NOMO-1 (cell line): ENCODE measurements at regions not wholly inside any gene's neighbourhood (a gene's known extent, or its start where the extent isn't known, plus 50 kb on each side); places are given as distances from the start of the nearest gene placed in this dataset.

Experiments used
- DNase-seq, 2 experiments: peaks; one replicate each; lab custom pipeline; 2025; ENCODE audit not compliant: unreplicated experiment in 2 of 2; lab: John Stamatoyannopoulos, UW

DNA sequence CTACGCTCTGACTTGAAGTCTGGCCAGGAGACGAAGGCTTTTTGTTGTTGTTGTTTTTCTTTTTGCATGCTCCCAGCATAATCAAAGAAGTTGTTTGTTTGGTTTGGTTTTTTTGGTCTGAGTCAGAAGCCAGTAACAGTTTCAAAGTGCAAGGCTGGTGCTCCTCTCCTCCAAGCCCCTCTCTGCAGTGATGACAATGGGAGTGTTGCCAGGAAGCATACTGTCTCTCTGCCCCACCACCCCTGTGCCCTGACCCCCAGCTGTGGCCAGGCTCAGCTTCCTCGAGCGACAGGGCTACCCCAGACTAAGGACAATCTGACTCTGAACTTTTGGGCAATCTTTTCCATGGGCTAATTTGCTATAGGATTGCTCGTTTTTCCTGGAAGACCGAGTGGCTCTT, 173.8 kb upstream of the PITX1 start:
- no peak for DNase-seq

DNA sequence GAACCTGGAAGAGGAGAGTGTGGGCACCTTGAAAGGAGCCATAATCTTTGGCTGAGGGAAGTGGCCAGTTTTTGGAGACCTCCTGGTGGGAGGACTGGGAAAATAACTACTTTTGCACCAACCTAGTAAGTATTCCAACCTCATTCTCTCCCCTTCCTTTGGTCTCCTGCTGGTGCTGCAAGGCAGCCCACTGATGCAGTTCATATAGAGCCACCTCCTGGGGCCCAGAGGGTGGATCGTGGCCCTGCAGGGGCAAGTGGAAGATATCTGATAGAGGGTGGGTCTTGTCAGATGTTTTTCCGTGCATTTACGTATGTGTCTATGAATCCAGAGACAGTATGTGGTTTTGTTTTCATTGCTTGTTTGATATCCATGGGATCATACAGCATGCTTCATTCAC, 172.8 kb upstream of the PITX1 start:
- no peak for DNase-seq

DNA sequence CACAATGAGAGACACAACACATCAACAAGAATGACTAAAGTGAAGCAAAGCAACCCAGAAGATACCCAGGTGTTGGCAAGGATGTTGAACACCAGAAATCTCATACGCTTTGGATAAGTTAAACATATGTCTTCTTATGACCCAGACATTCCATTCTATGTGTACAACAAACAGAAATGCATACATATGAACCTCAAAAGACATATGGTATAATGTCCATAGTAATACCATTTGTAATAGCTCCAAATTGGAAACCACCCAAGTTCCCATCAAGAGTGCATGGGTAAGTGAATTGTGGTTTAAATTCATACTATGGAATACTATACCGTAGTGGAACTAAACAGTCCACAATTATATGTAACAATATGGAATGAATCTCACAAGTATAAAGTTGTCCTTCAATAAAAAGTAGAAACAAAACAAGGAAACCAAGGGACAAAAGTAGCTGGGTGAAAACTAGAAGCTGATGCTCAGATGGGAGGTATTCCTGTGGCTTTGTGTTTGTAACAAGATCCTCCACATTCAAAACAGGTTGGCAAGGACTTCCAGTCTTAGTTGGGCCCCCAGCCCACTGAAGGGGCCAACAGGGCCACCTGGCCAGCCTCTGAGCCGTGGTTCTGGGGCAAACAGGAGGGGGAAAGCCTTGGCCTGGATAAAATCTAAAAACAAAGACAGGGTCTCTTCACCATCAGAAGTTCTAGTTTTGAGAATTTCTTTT, 171.8 kb upstream of the PITX1 start:
- DNase-seq, result no peak

DNA sequence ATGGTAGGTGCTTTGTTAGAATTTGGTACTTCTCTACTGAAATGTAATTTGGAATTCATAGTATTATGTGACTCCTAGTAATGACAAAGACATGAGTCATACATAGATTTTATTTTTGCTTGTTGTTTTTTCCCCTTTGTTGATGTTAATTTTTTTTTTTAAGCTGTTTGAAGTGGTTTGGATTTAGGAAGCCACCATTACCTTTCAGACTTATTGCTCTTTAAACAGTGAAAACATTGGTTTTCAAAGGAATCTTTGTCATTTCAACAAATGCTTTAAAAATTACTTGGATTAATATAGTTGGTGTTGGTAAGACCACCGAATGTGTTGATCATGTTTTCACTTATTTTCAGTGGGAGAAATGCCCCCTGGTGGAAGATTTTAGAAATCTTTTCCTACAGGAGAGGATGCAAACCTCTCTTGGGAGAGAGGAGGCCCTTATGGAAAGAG, 170.1 kb upstream of the PITX1 start:
- no peak for DNase-seq

DNA sequence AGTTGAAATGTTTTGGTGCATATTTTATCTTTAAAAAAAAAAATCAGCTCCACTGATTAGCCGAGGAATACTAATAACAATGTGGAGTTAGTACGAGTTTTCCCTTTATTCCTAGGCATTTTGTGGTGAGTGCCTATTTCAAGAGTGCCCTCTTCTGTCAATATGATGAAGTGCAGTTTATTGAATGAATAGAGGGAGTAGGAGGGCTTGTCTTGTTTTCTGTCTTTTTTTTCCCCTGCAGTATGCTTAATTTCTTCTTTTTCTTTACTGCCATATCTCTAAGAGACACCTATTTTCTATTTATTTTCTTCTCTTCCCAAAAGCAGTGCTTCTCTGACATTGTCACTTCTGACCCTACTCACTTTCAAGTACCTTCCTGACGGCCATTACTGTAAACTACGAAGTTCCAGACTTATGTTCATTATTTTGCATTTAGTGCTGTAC, 169.6 kb upstream of the PITX1 start:
- DNase-seq, result peak in 1 of 2 experiments; percentile 7

DNA sequence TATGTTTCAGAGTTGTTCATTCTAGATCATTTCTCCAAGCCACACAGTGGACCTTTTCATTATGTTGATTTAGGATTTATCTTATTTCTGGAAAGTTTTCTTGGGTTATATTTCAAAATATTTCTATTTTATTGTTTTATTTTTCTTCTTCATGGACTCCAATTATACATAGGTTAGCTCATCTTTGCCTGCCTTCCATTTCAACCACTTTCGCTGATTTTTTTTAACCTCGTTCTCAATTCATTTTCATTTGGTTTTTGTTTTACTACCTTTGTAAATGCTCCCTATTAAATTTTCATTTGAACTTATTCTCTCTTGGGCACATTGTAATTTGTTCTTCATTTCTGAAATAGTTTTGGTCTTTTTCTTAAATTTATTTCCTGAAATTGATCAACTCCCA, 169.0 kb upstream of the PITX1 start:
- DNase-seq, result no peak

DNA sequence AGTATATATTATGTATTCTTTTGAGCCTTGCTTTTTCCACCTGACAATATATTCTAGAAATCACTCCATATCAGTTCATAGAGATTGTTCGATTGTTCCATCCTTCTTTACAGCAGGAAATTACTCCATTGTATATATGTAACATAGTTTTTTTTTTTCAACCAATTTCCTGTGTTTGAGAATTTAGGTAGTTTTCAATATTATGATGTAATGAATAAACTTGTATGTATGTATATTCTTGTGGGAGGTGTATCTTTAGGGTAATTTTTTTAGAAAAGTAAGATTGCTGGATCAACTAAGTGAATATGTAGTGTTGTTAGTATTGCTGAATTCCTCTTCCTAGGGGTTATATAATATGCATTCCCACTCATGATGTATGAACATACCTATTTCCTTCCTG, 165.9 kb upstream of the PITX1 start:
- no peak for DNase-seq

DNA sequence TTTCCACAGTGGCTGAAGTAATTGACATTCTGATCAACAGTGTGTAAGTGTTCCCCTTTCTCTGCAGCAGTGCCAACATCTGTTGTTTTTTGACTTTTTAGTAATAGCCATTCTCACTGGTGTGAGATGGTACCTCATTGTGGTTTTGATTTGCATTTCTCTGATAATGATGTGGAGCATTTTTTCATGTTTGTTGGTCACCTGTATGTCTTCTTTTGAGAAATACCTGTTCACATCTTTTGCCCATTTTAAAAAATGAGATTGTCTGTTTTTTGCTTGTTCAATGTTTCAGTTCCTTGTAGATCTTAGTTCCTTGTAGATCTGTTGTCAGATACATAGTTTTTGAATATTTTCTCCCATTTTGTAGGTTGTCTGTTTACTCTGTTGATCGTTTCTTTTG, 162.5 kb upstream of the PITX1 start:
- no peak for DNase-seq

DNA sequence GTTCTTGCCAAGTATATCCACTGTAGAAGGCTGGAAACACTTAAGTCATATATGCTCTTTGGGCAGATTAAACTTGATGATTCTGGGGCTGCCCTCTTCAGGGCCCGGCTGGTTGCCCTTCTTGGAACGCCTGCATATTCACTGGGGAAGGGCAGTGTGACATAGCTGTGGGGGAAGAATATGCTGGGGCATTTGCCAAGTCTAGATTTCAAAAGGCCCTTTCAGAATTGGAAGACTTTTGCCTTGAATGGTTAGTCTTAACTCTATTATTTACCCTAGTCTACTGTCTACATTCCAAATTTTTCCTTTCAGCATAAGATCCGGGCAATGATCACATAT, 161.2 kb upstream of the PITX1 start:
- no peak for DNase-seq

DNA sequence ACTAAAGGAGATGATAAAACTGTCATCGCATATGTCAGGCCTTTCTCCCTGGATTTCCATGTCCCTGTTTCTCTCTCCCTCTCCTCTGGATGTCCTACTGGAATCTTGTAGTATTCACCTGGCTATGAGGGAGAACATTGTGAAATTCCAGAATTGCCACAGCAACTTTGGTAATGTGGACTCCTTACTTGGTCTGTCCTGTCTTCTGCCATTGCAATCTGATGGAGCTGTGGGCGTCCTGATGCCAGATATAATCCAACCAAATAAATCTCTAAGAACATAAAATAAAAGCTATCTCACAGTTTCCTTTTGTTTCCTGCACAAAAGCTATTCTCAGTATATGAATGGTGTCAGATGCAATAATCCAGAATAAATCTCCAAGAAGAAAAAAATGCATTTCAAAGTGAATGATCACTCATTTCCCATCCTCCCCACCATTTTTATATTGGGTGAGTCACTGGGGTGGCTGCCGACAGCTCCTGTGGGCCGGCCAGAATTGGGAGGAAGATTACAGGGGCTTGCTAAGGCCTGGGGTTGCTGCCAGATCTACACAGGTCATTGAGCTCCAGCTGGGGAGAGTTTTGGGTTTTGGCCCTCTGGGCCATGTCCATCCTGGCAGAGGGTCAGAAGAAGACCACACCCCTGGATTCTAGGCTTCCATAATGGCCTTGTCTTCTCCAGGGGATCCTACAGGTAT, 160.7 kb upstream of the PITX1 start:
- no peak for DNase-seq

DNA sequence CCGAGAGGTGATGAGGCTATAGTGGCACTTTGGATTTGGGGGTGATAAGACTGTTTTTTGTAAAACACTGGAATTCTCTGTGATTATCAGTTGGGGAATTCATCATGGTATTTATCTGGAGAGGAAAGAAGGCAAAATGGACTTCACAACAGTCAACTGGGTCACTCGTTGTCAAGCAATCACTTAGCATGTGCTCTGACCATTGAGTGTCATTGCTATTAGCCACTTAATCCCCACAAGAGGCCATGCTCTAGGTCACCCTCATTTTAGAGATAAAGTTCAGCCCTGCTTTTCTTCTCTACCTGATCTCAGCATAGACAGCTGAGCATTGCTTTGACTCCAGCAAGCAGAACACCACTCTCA, 160.1 kb upstream of the PITX1 start:
- no peak for DNase-seq

DNA sequence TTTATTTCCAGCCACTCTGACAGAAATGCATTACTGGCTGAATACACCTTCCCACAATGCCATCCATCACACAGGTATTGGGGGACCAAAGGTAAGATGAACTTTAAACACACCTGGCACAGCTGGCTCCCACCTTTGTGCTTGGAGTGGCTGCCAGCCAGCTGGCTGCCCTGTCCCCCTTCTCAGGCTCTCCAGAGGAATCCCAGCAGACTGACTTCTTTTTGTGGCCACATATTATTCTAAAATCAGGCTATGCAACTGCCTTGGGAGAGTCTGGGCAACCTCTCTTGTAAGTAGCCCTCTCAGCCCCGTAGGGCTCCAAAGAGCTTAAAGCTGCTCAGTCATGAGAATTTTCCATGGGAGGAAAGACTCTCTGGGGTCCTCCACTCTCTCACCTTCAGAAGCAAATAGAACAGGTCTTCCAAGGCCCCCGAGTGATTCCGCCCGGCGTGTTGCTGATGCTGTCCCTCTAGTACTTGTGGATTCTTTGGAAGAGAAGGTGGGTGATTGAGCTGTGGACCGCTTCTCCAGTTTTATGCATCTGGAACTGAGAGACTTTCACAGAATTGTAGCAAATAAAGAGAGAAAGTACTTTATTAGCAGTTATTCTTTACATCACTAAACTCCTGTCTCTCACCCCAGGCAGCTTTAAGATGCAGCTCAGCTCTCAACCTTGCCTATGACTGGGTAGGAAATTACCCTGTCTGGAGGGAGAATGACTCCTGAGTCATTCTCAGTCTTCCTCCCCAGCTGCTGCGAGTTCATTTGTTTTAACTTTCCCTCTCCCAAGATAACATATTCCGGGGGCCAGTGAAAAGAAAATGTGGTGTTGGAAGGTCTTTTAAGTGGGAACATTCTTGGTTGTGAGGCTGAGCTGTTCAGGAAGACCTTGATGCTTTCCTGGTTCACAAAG, 159.4 kb upstream of the PITX1 start:
- DNase-seq, result no peak

DNA sequence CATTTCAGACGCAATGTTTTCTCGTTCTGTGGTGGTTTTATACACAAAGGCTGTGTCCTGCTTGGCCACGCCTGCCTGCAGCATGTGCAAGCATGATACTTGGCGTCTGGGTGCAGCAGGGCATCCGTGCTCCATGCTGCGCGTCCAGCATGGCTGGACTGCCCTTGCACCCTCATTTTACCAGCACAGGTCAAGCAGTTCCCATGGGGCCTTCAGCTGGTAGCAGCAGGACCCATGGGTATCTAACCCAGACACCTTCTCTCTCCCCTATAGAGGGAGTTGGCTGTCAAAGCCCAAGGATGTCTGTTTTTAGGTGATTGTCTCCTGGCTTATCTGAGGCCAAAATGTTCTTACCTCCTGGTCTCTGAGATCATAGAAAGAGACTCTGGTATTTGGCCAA, 158.3 kb upstream of the PITX1 start:
- no peak for DNase-seq

DNA sequence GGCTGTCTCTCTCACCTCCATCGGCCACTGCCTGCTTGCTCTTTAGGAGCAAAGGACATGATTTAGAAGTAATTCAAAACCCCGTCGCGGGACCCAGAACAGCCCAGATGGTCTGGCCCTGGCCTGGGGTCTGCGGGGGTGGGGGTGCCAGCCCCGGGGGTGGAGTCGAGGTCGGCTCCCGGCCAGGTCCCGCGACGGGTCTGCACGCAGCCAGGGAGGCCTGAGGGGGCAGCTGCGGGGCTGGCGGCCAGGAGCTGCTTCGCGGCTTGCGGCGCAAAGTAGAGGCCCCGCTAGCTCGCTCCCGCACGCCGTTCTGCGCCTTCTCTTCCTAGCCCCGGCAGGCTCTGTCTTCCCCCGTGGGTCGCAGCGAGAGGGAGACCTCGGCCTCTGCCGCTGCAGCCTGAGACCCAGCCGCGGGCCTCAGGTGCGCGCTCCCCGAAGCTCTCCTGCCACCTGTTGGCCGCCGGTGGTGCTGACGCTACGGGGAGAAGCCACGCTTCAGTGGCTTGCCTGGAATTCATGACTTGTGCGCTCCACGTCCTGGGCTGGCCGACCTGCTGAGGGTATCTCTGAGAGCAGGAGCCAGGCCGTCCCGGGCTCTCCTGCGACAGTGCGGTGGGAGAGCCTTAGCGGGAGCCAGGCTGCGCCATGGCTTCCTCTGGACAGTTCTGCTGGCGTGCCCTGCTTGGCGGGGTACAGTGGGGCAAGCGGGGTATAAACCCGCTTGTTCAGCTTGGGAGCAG, 157.2 kb upstream of the PITX1 start:
- peak; percentile 29 to 53 for DNase-seq

DNA sequence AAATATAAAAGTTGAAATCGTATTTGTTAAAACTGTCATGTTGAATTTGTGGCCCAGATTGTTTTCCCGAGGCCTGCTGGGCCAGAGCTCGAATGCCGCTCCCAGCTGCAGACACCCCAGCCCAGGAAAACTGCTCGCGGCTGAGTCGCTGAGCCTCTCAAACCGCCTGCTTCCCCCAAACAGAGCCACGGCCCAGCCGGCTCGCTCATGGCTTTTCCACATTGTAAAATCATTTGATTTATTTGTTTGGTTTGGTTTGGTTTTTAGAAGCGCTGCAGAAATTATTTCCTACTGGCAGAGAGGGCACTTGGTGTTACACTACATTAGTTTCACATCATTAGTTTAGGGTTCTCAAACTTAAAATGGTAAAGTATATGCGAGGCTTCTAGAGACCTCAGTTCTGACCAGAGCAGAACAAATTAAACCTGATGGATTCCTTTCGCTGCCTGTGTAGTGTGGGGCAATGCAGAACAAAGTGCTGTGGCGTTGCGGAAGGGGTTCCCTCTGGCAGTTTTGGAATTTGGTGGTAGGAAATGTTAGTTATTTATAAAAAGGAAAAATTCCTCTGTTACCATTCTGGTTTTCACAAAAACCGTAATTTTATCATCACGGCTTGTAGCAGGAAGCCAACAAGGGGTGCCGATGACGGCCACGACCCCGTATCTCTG, 156.5 kb upstream of the PITX1 start:
- no peak for DNase-seq

DNA sequence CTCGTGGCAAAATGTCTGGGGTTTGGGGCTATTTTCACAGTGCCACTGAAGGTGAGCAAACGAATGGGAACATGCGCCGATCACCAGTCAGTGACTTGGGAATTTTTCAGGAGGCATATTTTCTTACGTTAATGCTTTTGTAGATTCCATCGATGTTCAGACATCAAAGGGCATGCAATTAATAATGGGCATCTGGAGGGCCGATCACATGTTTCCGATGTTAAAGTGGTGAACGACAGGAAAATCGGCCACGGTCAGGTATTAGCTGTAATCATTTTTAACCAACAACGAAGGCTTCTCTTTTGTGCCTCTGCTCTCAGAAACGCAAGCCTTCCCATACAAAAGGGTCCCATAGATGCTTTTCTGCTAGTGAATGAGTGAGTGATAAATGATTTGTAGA, 155.0 kb upstream of the PITX1 start:
- DNase-seq, result no peak

DNA sequence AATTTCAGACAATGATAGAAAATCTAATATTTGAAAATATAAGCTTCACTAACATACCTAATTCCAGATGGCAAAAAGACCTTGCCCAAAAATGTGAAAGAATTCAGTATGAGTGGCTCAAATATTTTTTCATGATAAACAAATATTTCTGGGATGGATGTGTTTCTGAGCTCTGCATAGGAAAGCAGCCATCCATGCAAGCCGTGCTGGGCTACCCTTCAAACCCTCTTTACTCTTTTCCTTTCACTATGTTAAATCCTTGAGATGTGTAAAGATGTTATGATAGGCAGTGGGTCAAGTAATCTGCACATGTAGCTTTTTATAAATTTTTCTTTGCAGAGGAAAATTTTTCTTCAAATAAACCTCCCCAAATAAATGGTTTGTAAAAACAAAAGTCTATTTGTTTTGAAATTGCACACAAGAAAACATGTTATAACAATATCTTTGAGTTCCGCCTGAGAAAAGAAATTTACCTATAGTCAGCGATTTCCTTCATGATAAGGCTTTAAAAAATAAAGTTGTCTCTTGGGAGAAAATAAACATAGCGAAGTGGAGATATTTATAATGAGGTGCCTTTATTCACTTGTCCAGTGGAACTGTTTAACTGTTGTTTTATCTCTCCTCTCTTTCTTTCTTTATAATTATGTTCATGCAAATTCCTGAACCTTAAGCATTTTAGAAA, 154.3 kb upstream of the PITX1 start:
- DNase-seq, result no peak

DNA sequence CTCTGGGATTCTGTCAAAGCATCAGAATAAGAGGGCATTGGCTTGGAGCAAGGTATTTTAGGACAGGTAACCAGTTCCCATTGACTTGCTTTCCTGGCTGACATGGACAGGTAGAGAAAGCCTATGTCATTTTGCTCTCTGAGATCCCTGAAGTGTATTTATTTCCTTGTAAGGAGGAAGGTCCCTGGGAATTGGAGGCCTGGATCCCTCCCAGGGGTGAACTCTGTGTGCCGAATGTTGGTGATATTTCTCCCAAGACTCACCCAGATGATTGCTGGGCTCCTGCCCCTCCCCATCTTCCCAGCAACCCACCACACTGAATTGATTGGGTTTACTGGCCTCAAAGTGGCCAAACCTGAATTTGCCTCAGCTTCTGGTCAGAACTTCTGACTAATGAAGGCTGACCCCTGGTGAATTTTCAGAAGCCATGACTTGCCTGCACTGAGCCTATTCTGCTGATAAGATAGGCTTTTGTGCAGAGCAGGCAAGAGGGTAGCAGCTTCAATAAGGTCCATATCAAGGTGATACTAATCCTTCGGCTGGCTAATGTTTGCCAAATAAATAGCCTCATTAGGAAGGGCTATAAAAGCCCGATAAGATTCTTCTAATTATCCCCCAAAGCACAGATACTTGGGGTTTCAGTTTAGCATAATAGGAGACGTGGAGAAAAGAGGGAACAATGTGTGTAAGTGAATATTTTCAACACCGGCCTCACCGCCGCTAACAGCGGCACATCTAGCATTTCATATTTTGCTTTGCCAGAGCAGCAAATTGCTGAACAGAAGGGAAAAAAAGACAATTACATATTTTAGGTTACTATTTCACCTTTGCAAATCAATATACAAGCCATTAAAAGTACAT, 152.9 kb upstream of the PITX1 start:
- DNase-seq, result no peak

DNA sequence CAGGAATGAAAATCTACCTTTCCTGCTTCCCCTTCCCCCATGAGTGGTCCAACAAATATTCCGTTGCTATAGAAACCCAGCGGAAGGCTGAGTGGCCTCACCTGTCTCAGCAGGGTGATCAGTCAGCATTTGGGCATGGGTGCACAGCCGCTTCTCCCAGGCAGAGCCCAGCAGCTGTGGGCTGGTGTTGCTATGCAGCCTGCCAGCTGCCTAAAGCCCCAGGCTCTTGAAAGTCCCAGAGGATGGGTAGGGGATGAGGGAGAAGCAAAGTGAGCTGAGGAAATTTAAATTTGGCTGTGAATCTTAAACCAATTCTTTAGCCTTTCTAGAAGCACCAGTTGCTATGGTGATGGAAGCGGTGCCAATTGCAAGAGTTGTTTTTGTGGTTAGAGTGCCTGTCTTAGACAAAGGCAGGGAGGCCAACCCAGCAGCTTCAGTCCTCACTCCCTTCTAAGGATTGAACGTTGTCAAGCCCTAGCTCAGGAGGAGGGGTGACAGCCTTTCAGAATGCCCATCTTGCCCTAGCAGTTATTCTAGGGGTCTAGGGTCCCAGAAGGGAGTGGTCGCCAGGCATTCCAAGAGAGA, 151.5 kb upstream of the PITX1 start:
- no peak for DNase-seq
